ENCODE measurements at regions not wholly inside any gene's neighbourhood (a gene's known extent, or its start where the extent isn't known, plus 50 kb on each side); places are given as distances from the start of the nearest gene placed in this dataset.

- DNase-seq: no peak
Measured at GRCh38 chr18:10231220-10231619, 223.2 kb upstream of the APCDD1 start.

- DNase-seq: no peak
Measured at GRCh38 chr18:10232062-10232461, 222.4 kb upstream of the APCDD1 start.

GRCh38 chr18:10233082-10233875 is 221.2 kb upstream of the APCDD1 start:
- no peak for DNase-seq

GRCh38 chr18:10234281-10234680 is 220.2 kb upstream of the APCDD1 start:
- no peak for DNase-seq

- no peak for DNase-seq
Measured at GRCh38 chr18:10234912-10235660, 219.3 kb upstream of the APCDD1 start.

- DNase-seq: no peak
Measured at GRCh38 chr18:10235661-10235952, 218.8 kb upstream of the APCDD1 start.

GRCh38 chr18:10239103-10239502 is 215.3 kb upstream of the APCDD1 start:
- DNase-seq: no peak

GRCh38 chr18:10239991-10240634 is 214.3 kb upstream of the APCDD1 start:
- no peak for DNase-seq

GRCh38 chr18:10240973-10241372 is 213.5 kb upstream of the APCDD1 start:
- no peak for DNase-seq

GRCh38 chr18:10241579-10241978 is 212.9 kb upstream of the APCDD1 start:
- no peak for DNase-seq

GRCh38 chr18:10242936-10243680 is 211.3 kb upstream of the APCDD1 start:
- no peak for DNase-seq

- no peak for DNase-seq
Measured at GRCh38 chr18:10244341-10244740, 210.1 kb upstream of the APCDD1 start.

GRCh38 chr18:10245031-10245845 is 209.2 kb upstream of the APCDD1 start:
- DNase-seq: no peak

- DNase-seq: peak; percentile 34
Measured at GRCh38 chr18:10245846-10246175, 208.6 kb upstream of the APCDD1 start.

GRCh38 chr18:10247021-10247741 is 207.3 kb upstream of the APCDD1 start:
- no peak for DNase-seq

GRCh38 chr18:10247742-10248082 is 206.7 kb upstream of the APCDD1 start:
- no peak for DNase-seq

- DNase-seq: no peak
Measured at GRCh38 chr18:10248738-10249137, 205.7 kb upstream of the APCDD1 start.

GRCh38 chr18:10249270-10249669 is 205.2 kb upstream of the APCDD1 start:
- no peak for DNase-seq

- no peak for DNase-seq
Measured at GRCh38 chr18:10249801-10250200, 204.6 kb upstream of the APCDD1 start.

GRCh38 chr18:10252494-10252893 is 201.9 kb upstream of the APCDD1 start:
- no peak for DNase-seq

GRCh38 chr18:10252952-10253705 is 201.3 kb upstream of the APCDD1 start:
- DNase-seq: no peak

All from NCI-H1436 (cell line).